DMS53 (cell line): ENCODE measurements at regions not wholly inside any gene's neighbourhood (a gene's known extent, or its start where the extent isn't known, plus 50 kb on each side); places are given as distances from the start of the nearest gene placed in this dataset.
"Not testable (repeated sequence)": the region's sequence is repeated elsewhere in the genome, so short reads cannot be mapped to it uniquely, and the experiment has no call there.

Source experiments
- DNase-seq: peaks from one replicate; lab custom pipeline; 2025; lab: John Stamatoyannopoulos, UW

GRCh38 chrX:140447150-140447549 lies 57.7 kb downstream of the SOX3 start:
- DNase-seq: peak; percentile 7

DNA sequence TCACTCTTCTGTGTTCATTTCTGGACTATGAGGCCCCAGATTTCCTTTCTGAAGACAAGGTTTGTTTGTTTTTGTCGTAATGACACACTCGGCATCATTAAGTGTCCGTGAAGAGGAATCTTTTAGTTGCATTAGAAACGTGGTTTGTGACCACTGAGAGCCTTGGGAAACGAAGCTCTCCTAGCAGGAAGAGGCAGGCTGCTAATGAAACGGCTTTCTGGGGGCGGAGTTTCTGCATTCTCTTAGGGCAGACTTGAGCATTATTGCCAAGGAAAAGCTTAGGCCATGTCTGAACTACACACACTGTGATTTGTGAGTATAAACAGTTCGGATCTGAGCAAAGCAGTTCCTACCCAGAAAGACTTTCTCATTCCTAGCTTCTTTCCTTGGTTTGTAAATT lies 64.0 kb downstream of the SOX3 start:
- DNase-seq: peak; percentile 61

- peak; percentile 86 for DNase-seq
These were observed 65.4 kb downstream of the SOX3 start for GRCh38 chrX:140439476-140439875.

GRCh38 chrX:140434347-140434746 lies 70.5 kb downstream of the SOX3 start:
- DNase-seq: no peak

GRCh38 chrX:140433582-140433981 lies 71.3 kb downstream of the SOX3 start:
- DNase-seq: no peak

DNA sequence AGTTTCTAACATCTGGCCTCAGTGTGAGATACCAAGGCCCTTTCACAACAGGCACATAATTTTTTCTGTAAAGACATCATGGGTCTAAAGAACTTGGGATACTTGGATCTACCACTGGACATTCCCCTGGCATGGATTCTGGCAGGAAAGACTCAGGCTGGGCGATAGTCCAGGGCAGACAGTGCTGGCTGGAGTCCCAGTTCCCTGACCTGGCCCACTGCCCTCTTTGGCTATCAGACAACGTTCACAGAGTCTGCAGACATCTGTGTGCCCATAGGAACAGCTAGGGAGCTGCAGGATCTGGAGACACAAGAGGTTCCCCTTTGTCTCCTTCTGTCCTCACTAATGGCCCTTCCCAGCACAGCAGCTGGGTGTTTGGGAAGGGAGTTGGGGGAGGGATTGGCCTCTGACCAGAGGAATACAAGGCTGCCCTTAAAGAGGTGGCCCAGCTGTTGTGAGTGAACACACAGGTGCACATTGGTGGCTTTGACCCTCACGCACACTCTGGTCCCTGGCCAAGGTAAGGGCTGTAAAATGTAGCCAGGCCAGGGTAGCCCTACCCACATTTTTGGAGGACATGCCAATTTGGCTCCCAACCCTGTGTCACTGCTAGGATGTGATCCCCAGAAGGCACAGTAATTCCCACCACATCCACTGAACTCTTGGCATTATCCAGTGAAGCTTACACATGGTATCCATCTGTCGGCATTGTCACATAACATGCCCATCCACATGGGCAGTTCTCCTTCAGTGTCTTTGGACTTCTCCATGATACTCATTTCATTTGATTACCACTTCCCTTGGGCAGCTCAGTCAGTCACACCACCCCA lies 72.3 kb downstream of the SOX3 start:
- DNase-seq: no peak

DNA sequence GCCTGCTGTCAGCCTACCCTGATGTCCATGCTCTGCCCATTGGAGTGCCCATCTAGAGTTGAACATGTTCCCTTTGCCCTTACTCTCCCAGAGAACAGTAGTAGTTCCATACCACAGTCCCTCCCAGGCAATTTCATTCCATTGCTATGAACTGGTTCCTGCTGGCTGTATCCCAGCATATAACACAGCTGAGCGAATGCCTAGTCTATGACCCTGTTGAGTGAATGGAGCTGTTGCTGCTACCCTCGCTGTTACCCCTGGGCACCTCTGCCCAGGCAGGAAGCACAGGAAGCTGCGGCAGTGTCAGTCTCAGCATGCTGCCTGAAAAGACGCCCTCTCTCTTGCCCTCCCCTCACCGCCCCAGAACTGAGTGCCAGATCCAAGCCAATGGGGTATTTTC lies 73.3 kb downstream of the SOX3 start:
- DNase-seq: no peak

DNA sequence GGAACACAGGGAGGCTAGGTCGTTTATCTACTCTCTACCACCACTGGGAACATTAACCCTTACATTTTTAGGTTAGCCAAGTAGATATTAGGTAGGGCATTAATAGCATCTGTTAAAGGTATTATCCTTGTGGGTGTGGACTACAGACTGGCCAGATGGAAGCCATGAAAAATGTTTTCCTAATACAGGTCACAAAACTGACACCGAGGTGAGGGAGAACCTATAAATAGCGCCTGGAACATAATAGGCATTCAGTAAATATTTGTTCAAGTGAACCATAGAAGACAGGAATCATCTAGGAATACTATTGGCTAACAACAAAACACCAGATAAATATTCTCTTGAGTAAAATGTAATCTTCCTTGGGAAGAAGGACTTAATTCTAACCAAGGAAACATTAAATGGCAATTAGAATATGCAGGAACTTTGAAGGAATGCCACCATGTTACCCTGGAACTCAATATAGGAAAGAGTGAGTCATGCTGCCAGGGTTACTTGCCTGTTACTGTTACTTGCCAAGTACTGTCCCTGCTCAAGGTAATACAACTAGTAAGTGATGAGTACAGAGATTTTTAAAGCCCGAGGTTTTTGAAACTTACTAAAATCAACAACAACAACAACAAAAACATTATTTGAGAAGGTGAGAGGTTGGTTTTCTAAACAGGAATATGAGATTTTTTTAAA lies 79.0 kb downstream of the SOX3 start:
- peak; percentile 77 for DNase-seq

DNA sequence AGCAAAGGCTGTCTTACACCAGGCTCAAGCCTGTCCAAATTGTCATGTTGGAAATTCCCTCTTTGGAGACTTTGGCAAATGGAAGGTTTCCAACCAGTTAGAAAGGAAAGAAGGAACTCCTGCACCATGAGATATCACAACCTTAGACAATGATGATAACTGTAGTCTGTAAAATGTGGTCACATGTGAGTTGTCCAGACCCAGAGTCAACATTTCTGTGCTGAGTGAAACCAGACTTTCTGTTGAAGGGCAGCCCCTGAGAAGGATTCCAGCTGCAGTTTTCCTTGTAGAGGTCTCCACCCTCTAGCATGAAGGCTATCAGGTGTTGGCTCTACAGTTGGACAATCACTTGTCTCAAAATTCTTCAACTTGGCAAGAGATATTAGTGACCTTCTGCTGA lies 82.4 kb downstream of the SOX3 start:
- no peak for DNase-seq

DNA sequence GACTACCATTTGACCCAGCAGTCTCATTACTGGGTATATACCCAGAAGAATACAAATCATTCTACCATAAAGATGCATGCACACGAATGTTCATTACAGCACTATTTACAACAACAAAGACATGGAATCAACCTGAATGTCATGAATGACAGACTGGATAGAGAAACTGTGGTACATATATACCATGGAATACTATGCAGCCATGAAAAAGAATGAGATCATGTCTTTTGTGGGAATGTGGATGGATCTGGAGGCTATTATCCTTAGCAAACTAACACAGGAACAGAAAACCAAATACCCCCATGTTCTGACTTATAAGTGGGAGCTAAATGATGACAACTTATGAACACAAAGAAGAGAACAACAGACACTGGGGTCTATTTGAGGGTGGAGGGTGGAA lies 102.7 kb downstream of the SOX3 start:
- not testable (repeated sequence) for DNase-seq

DNA sequence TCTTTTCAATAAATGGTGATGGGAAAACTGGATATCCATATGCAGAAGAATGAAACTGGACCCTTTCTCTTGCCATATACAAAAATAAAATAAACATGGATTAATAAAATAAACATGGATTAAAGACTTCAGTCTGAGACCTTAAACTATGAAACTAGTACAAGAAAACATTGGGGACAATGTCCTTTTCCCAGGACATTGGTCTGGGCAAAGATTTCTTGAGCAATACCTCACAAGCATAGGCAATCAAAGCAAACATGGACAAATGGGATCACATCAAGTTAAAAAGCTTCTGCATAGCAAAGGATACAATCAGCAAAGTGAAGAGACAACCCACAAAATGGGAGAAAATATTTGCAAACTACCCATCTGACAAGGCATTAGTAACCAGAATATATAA lies 108.5 kb downstream of the SOX3 start:
- not testable (repeated sequence) for DNase-seq

GRCh38 chrX:140393507-140393906 lies 111.4 kb downstream of the SOX3 start:
- no peak for DNase-seq

GRCh38 chrX:140391313-140391712 lies 113.6 kb downstream of the SOX3 start:
- DNase-seq: no peak

GRCh38 chrX:140389331-140389730 lies 115.5 kb downstream of the SOX3 start:
- DNase-seq: peak; percentile 70

DNA sequence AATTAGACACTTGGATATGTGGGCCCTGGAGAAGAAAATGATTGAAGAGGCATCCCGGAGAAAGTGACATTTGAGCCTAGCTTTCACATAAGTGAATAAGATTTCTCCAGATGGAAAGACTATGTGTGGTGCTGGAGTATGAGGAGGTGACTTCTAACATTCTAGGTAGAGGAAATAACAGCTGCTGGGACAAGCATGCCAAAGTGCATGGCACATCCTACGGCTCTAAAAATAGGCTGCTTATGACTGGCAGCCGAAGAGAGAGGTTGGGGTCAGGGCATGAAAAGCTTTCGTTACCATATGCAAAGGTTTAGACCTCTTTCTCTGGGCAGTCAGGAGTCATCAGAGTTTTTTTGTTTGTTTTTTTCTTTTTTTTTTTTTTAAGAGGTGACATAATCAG lies 142.0 kb downstream of the SOX3 start:
- DNase-seq: no peak

DNA sequence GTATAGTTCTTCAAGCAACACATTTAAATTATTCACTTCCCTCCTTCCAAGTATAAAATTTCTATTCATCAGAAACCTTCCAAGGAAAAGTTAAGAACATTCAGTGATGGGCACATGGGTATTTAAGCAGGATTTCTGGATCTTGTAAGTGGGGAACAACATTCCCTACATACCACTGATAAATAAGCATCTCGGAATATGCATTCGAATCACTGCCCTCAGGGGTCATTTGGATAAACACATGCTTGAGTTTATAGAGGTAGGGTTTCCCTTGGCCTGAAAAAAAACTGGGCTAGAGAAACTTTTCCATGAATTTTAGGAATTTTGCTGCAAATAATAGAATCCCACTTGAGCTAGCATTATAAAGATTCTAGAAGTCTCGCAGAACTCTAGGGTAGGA lies 143.9 kb downstream of the SOX3 start:
- no peak for DNase-seq

- peak; percentile 29 for DNase-seq
These were observed 144.6 kb downstream of the SOX3 start for GRCh38 chrX:140360284-140360683.

DNA sequence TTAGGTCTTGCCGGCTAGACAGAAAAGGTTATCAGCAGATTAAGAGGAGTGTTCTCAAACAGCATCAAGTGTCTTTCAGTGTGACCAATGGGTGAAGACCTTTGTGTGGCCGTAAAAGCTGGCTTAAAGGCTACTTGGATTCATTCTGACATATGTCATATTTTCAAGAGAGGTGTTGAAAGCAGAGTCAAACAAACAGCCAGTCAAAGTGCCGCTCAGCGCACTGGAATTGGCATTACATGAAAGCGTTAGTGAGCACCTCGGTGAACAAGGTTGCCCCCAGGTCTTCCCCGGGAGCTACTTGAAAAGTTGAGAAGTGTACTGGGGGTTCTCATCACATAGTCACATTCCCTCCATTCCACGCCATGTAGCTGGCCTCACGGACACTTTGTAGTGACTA lies 148.9 kb downstream of the SOX3 start:
- peak; percentile 10 for DNase-seq

- no peak for DNase-seq
These were observed 149.4 kb downstream of the SOX3 start for GRCh38 chrX:140355429-140355828.

DNA sequence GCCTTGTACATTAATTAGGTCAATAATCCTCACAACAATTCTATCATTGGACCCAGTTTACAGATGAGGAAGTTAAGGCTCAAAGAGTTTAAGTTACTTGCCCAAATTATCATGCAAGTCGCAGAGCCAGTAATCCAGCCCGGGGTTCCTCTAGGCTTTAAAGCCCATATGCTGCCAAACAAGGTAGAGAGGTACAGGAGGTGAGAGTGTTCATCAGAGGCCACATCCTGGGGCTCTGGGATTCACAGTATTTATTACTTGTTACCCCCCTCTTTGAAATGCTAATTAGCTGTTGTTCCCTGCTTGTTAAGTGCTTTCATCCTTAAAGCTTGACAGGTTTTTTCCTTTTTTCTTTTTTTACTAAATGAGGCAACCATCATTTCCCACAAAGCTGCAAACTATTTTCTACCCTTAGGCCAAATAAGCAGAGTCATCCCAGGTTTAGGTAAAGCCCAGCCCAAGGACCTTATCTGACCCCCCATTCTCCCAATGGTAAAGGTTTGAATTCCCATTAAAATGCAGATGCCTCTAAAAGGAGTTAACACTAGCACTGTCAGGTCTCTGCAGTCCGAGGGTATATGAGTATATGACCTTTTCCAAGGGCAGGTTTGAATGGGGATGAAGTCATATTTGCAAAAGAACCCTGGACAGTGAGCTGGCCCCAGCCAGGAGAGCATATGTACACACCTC lies 150.3 kb downstream of the SOX3 start:
- DNase-seq: peak; percentile 74

DNA sequence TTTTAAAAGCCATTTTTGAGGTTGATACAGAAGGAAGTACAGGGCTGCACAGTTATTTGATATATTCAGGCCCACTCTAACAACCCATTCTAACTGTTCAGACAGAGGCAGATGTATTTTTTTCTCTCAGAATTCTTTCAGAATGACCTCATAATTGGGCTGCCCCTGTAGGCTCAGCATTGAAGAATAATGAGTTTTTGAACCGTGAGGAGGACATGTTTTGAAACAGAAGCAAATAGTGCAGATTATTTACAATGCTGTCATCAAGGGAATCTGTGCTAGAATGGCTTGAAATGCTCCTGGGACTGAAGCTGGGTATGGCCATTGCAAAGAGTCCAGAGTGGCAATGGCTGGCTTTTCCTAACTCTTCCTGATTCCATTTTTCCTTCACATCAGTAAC lies 158.1 kb downstream of the SOX3 start:
- peak; percentile 8 for DNase-seq

- peak; percentile 42 for DNase-seq
These were observed 161.5 kb downstream of the SOX3 start for GRCh38 chrX:140343226-140343868.
